Epithelial cell of proximal tubule (primary cell): ENCODE measurements at regions not wholly inside any gene's neighbourhood (a gene's known extent, or its start where the extent isn't known, plus 50 kb on each side); places are given as distances from the start of the nearest gene placed in this dataset.

Source experiments
- DNase-seq: peaks from one replicate; pipeline ENCODE4 v3.0.0-alpha.2; 2011; ENCODE audit warnings: low read depth
- H3K4me3 ChIP-seq: 2 replicates; pipeline ENCODE4 v1.5.1; 2011; ENCODE audit warnings: low read depth, mild to moderate bottlenecking, low read length
- TF ChIP-seq, protein P1 (sequence below): conservative IDR thresholded peaks from 2 replicates; pipeline ENCODE4 v1.5.1; 2012; ENCODE audit warnings: low read depth, mild to moderate bottlenecking, low read length

DNA sequence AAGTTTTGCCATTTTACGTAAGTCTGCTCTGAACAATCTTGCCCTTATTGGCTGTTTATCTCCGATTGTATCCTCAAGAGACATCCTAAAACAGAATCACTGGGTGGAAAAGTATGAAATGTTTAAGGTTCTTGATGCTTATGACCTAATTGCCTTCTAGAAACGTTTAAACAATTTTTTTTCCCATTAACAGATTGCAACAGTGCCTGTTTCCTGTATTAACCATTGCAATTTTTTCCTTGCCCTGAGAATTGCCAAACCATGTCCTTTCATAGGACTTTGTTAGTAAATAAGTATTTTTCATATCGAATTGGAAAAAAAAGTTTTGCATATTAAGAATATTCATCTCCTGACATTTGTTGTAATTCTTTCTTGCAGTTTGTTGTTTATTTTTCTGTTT lies 639.8 kb downstream of the INHBA start:
- H3K4me3 ChIP-seq: no peak overlapping the region
- TF ChIP-seq, protein P1, sequence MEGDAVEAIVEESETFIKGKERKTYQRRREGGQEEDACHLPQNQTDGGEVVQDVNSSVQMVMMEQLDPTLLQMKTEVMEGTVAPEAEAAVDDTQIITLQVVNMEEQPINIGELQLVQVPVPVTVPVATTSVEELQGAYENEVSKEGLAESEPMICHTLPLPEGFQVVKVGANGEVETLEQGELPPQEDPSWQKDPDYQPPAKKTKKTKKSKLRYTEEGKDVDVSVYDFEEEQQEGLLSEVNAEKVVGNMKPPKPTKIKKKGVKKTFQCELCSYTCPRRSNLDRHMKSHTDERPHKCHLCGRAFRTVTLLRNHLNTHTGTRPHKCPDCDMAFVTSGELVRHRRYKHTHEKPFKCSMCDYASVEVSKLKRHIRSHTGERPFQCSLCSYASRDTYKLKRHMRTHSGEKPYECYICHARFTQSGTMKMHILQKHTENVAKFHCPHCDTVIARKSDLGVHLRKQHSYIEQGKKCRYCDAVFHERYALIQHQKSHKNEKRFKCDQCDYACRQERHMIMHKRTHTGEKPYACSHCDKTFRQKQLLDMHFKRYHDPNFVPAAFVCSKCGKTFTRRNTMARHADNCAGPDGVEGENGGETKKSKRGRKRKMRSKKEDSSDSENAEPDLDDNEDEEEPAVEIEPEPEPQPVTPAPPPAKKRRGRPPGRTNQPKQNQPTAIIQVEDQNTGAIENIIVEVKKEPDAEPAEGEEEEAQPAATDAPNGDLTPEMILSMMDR: no peak
- DNase-seq: no peak

DNA sequence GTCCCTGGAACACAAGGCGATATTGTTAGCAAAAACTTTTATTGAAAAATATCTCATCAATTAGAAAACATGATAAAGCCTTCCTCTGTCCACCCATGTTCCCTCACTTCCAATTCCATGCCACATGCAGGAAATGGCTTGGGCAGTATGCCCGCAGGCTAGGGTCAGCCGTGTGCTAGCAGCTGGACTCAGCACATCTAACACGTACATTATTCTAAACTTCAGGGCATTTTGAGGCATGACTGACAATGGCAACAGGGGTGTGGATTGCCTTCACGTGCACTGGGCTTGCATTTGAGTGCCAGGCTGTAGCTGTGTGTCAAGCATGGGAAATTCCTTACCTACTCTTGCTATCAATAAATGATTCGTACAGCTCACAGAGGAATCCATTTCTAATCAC lies 642.1 kb downstream of the INHBA start:
- H3K4me3 ChIP-seq: no peak overlapping the region
- no peak for DNase-seq
- TF ChIP-seq, protein P1: no peak

DNA sequence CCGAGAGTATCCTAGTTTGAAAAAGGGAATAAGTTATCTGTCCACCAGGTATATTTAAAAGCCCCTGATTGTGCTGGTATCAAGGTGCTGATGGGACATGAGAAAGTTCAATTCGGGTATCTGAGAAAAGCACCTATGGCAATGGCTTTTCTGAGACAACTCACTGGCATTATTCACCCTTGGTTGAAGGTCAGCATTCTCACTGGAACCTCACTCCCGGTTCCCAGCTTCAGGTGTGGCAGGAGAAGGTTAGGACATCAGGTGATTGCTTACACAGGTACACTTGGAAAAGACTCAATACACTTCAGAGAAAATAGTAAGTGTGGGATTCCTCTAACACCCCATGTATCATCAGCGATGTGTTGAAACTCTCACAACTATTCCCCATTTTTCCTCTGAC lies 643.1 kb downstream of the INHBA start:
- TF ChIP-seq, protein P1: no peak
- no peak for DNase-seq
- no peak overlapping the region for H3K4me3 ChIP-seq

DNA sequence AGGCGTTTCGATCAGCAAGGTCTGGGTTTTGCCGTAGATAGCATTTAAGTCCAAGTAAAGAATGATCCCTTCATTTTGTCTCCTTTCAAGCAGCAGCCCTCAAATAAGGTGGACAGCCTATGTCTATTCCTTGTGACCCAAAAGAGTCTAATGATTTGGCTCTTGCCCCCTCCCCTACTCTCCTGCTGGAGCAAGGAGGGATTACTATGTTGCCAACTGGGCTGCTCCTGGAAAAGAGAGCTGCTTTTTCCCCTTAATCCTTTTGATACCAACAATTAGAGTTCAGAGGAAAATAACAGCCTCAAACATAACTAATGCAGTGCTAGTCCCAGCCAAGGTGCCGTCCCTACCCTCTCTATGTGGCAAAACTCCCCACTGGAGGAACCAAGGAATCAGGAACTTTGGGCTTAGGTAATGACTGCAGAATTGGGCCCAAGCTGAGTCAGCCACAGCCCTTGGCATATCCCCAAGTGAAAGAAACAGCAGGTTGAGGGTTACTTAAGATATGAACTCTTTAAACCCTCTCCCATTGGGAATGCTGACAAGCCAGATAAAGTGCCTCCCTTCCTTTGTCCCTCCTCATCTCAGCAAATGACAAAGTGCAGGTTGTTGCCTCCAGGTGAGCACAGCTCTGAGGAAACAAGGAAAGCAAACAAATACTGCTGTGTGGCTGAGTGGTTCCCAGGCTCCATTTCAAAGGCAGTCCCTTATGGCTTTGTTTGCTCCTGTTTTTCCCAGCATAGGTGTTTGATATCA lies 643.7 kb downstream of the INHBA start:
- DNase-seq: no peak
- TF ChIP-seq, protein P1: no peak
- no peak overlapping the region for H3K4me3 ChIP-seq

DNA sequence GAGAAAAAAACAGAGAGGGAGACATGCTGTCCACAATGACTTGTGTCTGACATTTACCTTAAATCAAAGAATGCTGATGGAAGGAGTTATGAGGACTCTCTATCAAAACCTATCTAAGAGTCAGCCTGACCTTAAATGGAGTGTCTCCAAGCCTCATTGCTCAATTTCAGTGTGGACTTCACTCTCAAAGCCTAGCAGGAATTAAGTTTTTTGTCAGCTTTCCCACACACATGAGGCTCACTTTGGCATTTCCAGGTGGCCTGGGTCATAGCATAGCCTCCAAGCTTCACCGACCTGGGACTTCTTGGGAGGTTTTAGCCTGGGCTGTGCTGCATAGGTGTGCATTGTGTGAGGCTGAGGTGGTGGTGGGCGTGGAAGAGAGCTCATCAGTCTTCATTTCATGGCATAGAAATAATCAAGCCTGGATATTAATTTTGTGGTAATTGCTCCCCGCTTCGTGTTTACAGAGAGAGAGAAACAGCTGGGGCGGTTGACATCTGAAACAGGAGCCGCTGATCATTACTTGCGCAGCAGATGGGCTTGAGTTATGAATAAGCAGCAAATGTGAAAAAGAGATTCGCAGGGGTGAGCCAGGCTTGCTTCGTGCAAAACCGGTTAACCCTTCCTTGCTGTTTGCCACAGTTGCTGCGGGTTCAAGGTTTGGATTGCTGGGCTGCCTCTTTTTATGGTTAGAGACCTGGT lies 647.8 kb downstream of the INHBA start:
- H3K4me3 ChIP-seq: no peak overlapping the region
- no peak for DNase-seq
- TF ChIP-seq, protein P1: no peak

DNA sequence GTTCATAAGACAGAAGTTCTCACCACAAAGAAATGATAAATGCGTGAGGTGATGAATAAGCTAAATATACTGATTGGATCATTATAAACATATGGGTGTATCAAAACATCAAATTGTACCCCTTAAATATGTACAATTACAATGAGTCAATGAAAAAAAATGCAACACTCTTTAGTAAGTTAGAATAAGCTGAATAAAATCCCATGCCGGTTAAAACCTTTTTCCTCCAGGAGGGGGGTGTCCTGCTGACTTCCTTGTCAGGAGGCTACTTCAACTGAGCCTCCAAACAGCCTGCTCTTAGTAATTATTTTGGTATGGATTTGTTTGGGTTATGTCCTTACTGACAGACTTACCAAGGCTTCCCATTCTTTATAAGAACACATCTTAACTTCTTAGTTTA lies 649.1 kb downstream of the INHBA start:
- H3K4me3 ChIP-seq: no peak overlapping the region
- TF ChIP-seq, protein P1: no peak
- no peak for DNase-seq
